DND-41 (cell line): ENCODE measurements at regions not wholly inside any gene's neighbourhood (a gene's known extent, or its start where the extent isn't known, plus 50 kb on each side); places are given as distances from the start of the nearest gene placed in this dataset.

Experiments used
- EZH2 ChIP-seq: IDR thresholded peaks from 3 replicates; pipeline ENCODE4 v1.6.1; 2012; ENCODE audit warnings: borderline replicate concordance, low read depth, mild to moderate bottlenecking, moderate library complexity, low read length, inconsistent platforms; ENCODE audit not compliant: severe bottlenecking
- TF ChIP-seq, protein P1 (sequence below): IDR thresholded peaks from 2 replicates; pipeline ENCODE4 v1.5.1; 2012; ENCODE audit warnings: borderline replicate concordance, low read length, moderate library complexity, mild to moderate bottlenecking; ENCODE audit not compliant: poor library complexity, severe bottlenecking; ENCODE audit errors: extremely low read depth

DNA sequence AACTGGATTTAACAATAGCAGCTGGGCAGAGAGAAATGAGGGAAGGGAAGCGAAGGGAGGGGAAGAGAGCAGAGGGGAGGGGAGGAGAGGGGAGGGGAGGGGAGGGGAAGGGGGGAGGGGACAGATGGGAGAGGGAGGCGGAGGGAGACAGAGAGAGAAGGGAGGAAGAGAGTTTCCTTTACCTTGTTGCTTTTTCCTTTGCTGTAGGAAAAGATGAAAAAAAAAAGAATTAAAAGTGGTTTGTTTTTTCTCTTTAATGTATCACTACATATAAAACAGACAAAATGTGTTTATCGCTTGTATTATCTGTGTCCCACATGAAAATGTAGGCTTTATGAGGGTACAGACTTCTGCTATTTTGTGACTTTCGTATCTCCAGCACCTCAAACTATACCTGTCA is 190.4 kb upstream of the KYNU start:
- TF ChIP-seq, protein P1, sequence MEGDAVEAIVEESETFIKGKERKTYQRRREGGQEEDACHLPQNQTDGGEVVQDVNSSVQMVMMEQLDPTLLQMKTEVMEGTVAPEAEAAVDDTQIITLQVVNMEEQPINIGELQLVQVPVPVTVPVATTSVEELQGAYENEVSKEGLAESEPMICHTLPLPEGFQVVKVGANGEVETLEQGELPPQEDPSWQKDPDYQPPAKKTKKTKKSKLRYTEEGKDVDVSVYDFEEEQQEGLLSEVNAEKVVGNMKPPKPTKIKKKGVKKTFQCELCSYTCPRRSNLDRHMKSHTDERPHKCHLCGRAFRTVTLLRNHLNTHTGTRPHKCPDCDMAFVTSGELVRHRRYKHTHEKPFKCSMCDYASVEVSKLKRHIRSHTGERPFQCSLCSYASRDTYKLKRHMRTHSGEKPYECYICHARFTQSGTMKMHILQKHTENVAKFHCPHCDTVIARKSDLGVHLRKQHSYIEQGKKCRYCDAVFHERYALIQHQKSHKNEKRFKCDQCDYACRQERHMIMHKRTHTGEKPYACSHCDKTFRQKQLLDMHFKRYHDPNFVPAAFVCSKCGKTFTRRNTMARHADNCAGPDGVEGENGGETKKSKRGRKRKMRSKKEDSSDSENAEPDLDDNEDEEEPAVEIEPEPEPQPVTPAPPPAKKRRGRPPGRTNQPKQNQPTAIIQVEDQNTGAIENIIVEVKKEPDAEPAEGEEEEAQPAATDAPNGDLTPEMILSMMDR: no peak
- no peak for TF ChIP-seq EZH2
